ENCODE measurements at regions not wholly inside any gene's neighbourhood (a gene's known extent, or its start where the extent isn't known, plus 50 kb on each side); places are given as distances from the start of the nearest gene placed in this dataset.

- H3K27ac Mint-ChIP-seq: no peak overlapping the region
- no peaks in the 10 kb centered on the region for H3K36me3 Mint-ChIP-seq
- no peak overlapping the region for H3K4me3 Mint-ChIP-seq
- TF ChIP-seq CTCF (IDR thresholded peaks at IDR 0.05) (no peak), EZH2phosphoT487 (IDR thresholded peaks at IDR 0.05) (no peak), EZH2 (IDR thresholded peaks at IDR 0.05) (no peak)
- no peaks in the 10 kb centered on the region for H3K79me2 ChIP-seq (ENCODE audit: low read depth)
- H3K4me2 ChIP-seq: no peak overlapping the region
- H3K4me3 ChIP-seq: no peak overlapping the region
- H3K9me3 Mint-ChIP-seq: peaks cover 3% of the 10 kb centered on the region
- no peaks in the 10 kb centered on the region for H3K4me1 ChIP-seq
- H3K9me3 ChIP-seq (ENCODE audit: low read depth): peaks cover 4% of the 10 kb centered on the region
- no peak for DNase-seq (ENCODE audit: low spot score)
- no peaks in the 10 kb centered on the region for H3K36me3 ChIP-seq
- no peak overlapping the region for H3K9ac ChIP-seq
- H3K27me3 ChIP-seq: no peaks in the 10 kb centered on the region
- no peaks in the 10 kb centered on the region for H4K20me1 ChIP-seq (ENCODE audit: low read depth)
- peaks cover 8% of the 10 kb centered on the region for H3K27me3 Mint-ChIP-seq (ENCODE audit: insufficient read depth, low read depth)
- H3K4me1 Mint-ChIP-seq: peaks cover 21% of the 10 kb centered on the region
- no peaks in the 10 kb centered on the region for H3F3A ChIP-seq (ENCODE audit: low read depth)
- no peak overlapping the region for H3K27ac ChIP-seq
- H2AFZ ChIP-seq (replicated peaks): no peak overlapping the region
These were observed 101.2 kb upstream of the ITGA6 start for GRCh38 chr2:172326211-172326509.

- Histone ChIP-seq H3K4me2 (no peak overlapping the region), H3K4me1 (no peaks in the 10 kb centered on the region), H4K20me1 (ENCODE audit: low read depth) (no peaks in the 10 kb centered on the region), H3K27me3 (no peaks in the 10 kb centered on the region), H3K4me3 (no peak overlapping the region), H2AFZ (replicated peaks) (no peak overlapping the region), H3K79me2 (ENCODE audit: low read depth) (no peaks in the 10 kb centered on the region), H3K9ac (no peak overlapping the region), H3K36me3 (no peaks in the 10 kb centered on the region), H3K9me3 (ENCODE audit: low read depth) (no peaks in the 10 kb centered on the region), H3K27ac (no peak overlapping the region), H3F3A (ENCODE audit: low read depth) (no peaks in the 10 kb centered on the region)
- no peak for DNase-seq (ENCODE audit: low spot score)
- H3K36me3 Mint-ChIP-seq: no peaks in the 10 kb centered on the region
- H3K27me3 Mint-ChIP-seq (ENCODE audit: insufficient read depth, low read depth): peaks cover 6% of the 10 kb centered on the region
- peaks cover 22% of the 10 kb centered on the region for H3K4me1 Mint-ChIP-seq
- H3K4me3 Mint-ChIP-seq: no peak overlapping the region
- no peak overlapping the region for H3K27ac Mint-ChIP-seq
- H3K9me3 Mint-ChIP-seq: no peaks in the 10 kb centered on the region
- TF ChIP-seq CTCF (IDR thresholded peaks at IDR 0.05) (no peak), EZH2 (IDR thresholded peaks at IDR 0.05) (no peak), EZH2phosphoT487 (IDR thresholded peaks at IDR 0.05) (no peak)
These were observed 99.1 kb upstream of the ITGA6 start for GRCh38 chr2:172328103-172328841.

- peaks cover 14% of the 10 kb centered on the region for H3K4me1 Mint-ChIP-seq
- H3K27ac Mint-ChIP-seq: no peak overlapping the region
- Histone ChIP-seq H4K20me1 (ENCODE audit: low read depth) (no peaks in the 10 kb centered on the region), H3K9me3 (ENCODE audit: low read depth) (no peaks in the 10 kb centered on the region), H3K9ac (no peak overlapping the region), H3K4me2 (no peak overlapping the region), H2AFZ (replicated peaks) (no peak overlapping the region), H3K27me3 (no peaks in the 10 kb centered on the region), H3F3A (ENCODE audit: low read depth) (no peaks in the 10 kb centered on the region), H3K27ac (no peak overlapping the region), H3K4me1 (no peaks in the 10 kb centered on the region), H3K4me3 (no peak overlapping the region), H3K36me3 (no peaks in the 10 kb centered on the region), H3K79me2 (ENCODE audit: low read depth) (no peaks in the 10 kb centered on the region)
- DNase-seq (ENCODE audit: low spot score): no peak
- H3K36me3 Mint-ChIP-seq: no peaks in the 10 kb centered on the region
- TF ChIP-seq CTCF (IDR thresholded peaks at IDR 0.05) (no peak), EZH2phosphoT487 (IDR thresholded peaks at IDR 0.05) (no peak), EZH2 (IDR thresholded peaks at IDR 0.05) (no peak)
- H3K4me3 Mint-ChIP-seq: no peak overlapping the region
- H3K27me3 Mint-ChIP-seq (ENCODE audit: insufficient read depth, low read depth): peaks cover 6% of the 10 kb centered on the region
- H3K9me3 Mint-ChIP-seq: no peaks in the 10 kb centered on the region
These were observed 98.0 kb upstream of the ITGA6 start for GRCh38 chr2:172329416-172329773.

Measured in neural progenitor cell (in vitro differentiated cells).